Suppressor macrophage treated with lipopolysaccharide for 4 hours (primary cell): ENCODE measurements at regions not wholly inside any gene's neighbourhood (a gene's known extent, or its start where the extent isn't known, plus 50 kb on each side); places are given as distances from the start of the nearest gene placed in this dataset.

Experiments used
- DNase-seq: peaks from one replicate; pipeline ENCODE4 v3.0.0-alpha.2; 2020

DNA sequence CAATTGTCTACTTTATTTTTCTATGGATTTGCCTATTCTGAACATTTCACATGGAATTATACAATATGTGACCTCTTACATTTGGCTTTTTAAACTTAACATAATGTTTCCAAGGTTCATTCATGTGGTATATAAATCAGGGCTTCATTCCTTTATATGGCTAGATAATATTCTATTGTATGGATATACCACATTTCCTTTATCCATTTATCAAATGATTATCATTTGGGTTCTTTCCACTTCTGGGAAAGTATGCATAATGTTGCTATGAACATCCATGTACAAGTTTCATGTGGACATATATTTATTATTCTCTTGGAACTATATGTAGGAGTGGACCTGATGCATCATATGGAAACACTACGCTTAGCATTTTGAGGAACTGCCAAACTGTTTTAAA, 99.7 kb upstream of the NCKAP5 start:
- DNase-seq: no peak

DNA sequence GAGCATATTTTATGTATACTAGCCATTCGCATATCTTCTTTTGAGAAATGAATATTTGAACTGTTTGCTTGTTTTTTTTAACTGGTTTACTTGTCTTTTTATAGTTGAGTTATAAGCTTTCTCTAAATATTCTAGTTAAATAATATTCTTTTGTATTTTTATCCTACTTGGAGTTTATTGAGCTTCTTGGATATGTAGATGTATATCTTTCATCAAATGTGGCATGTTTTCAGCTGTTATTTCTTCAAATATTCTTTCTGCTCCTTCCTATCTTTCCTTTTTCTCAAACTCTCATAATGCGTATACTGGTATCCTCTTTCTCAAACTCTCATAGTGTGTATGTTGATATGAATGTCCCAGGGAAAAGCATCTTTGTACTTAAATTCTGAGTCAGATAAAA, 100.3 kb upstream of the NCKAP5 start:
- no peak for DNase-seq

DNA sequence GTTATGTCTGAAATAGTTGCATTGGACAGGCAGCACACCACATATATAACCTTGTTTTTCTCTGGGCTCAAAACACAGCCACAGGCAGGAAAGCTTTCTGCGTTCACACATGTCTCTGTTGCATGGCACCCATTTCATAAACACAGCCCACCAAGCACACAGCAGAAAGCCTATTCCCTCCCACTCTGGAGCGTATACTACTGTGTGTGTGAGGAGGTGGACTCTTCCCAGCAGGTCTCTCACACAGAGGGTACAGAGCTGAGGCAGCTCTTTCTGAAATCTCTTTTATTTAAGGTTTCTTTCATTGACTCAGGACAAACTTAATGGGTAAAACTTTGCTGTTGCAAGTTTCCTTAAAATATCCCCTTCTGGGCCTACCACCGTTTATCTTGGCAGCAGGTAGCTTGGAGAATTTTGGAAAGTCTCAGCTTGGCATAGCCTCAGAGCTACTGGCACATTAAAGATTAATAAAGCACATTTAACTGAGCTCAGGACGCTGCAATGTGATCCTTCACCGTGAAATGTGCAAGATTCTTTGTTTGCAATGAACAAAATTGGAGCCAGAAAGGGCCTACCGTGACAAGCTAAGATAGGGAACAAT, 105.1 kb upstream of the NCKAP5 start:
- no peak for DNase-seq

DNA sequence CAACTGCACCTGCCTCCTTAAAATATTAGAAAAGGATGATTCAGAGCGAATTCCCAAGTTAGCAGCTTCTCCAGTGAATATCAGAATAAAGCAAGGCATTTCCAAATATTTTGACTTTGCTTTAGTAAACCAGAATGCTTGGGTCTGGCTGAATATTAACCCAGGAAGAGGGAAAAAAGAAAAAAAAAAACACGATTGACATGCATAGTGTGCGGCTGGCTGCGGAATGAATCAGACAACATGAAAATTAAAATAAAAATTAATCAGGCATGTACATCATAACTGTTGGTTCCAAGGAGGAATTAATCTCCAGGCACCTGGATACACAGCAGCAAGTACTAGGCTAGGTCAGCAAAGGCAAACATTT, 105.8 kb upstream of the NCKAP5 start:
- DNase-seq: no peak

DNA sequence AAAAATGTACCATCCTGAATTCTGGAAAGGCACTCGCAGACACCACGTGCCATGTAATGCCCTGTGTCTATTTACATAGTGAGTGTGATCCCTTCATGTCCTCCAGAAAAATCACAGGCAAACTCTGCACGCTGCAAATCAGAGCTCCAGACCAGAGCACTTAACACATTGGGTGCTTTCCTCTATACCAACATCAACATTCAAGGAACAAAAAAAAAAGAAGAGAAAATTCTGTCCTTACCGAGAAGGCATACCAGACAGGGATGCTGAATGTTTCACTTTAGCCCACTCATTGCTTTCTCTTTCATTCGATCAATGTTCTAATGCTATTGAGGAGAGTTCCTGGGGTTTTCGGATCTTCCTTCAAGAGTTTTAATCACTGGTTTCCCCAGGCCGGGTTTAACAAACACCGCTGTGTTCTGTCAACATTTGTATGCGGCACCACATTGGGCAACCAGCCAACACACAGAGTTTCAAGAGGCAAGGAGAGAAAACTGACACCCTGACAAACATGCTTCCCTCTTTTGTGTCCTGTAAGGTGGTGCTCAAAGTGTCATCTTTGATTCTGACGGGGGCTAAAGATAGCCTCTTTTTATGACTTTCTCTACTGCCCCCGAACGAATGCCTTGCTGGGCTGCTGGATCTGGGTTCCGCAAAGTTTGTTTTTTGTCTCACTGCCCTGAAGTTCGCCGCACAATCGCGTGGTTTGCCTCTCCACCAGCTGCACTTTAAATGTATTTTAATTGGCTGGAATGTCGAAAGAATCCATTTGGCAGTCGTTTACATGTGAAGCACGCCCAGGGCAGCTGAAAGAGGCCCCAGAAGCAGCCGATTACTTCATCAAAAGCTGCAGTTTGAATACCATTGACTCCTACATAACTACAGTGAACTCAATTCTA, 106.4 kb upstream of the NCKAP5 start:
- DNase-seq: no peak

DNA sequence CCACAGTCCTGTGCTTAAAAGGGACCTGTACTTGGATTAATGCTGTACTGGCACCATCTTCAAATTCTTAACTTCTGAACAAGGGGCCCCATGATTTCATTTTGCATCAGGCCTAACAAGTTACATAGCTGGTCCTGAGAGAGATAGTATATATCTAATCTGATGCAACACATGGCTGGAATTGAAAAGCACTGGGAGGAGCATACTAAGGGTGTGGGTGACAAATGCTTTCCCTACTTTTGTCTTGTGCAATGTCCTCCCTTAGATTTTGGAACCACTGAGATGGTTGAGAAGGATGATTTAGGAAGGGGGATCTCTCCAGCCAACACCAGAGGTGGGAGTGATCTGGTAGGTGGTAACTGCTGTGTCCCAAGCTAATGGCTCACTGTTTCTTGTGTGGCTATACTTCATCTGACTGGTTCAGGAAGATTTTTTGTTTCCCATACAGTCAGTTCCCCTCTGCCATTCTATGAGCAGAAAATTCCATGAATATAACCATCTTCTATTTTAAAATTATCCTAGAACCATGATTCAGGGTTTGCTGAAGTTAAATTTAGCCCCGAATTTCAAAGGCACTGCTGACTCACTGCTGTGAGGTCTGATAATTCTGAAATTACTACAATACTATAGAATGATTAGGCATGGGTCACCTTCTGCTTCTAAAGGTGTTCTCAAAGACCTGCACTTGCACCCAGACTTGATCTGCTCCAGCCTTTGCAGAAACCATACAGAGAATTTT, 108.3 kb upstream of the NCKAP5 start:
- DNase-seq: no peak

DNA sequence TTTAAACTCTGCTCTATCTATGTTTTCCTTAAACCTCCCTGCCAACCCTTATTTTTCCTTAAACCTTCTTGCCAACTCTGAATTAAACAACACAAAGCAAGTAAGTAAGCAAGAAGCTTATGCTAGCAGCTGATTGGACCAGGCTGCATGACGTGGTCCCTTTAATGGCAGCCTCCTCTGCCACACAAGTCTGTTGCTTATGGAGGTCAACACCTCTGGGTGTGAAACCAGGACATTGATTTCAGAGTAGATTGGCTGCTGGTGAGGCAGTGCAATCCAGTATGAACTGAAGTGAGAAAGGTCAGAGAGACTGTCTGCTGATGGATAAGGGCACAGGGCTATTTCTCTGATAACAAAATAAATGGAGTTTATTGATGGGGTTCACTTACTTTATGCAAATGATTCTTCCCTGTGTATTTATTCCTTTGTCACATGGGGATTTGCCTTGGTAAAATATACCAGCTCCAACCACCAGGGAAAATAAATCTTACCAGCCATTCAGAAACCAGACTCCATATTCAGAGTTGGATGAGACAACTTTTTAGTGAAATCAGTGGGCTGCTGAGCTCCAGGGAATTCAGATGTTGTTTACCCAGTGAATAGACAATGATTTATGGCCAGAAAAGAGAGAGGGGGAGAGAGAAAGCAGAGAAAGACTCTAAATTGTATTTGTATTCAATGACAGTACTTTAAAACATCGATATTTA, 112.2 kb upstream of the NCKAP5 start:
- no peak for DNase-seq

DNA sequence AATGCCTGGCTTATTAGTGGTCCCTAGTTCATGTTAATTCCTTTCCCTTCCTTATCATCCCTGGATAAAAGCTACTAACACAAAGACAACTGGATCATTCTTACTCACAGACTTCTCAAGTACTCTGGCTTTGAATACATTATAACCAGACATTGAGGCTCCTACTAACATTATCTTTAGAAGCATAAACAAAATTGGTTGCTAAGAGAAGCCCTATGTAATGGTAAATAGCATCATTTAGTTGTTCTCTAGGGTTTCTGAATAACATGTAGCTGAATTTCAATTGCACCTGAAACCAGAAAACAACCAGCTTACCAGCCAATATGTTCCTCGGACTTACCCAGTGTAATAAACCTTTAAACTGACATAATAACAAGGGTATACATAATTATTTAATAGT, 114.1 kb upstream of the NCKAP5 start:
- DNase-seq: no peak

DNA sequence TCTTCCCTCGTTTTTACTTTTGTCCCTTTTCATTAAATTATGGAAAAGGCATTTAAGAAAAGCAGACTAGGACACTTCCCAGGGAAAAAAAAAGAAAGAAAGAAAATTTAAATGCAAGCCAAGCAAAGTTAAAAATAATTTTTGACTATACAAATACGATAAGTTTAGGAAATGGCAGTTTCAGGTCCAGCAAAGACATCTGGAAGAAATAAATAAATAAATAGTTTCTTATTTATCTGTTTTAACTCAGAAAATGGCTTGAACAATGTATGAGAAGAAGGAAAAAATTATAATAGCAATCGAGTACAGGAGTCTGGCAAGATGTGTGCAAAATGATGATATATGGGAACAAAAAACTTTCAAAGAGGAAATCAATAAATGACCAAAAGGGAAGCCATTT, 114.6 kb upstream of the NCKAP5 start:
- DNase-seq: no peak

DNA sequence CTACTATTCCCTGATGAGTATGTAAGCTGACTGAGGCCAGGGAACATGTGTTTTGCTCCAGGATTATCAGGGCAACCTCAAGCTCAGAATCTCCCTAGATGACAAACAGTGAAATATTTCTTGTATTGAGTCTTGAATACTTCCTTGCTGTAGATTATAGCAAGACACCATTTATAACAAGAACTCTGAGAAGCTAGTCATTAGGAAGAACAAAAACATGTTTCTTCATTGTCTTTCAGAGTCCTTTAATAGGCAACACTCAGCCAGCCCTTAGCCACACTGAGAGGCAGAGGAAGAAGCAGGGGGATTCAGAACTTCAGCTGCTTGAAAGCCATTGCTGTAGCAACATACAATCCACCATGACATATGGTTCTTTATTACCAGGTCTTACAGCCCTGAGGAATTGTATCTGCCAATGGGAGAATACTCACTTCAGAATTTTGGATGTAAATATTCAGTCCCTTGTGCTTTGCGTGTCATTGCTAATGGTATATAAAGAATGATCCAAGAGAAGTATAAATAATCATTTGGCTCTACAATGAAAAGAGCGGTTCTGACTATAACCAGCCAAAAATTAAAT, 117.5 kb upstream of the NCKAP5 start:
- no peak for DNase-seq

DNA sequence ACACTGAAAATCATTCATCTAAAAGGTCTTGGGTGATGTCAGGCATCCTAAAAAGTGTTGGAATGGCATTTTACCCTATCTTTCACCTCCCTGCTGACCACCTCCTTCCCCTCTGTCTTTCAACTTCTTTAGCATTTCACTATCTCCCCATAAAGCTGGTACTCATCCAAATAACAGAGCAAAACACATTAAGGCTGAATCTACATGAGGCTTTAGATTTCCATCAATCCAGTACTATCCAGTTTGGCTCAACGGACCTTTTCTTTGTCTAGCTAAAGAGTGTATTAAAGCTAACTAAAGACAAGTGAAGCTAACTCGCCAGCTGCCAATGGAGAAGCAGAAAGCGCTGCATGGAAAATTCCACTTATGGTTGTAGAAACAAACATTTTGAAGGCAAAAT, 122.5 kb upstream of the NCKAP5 start:
- no peak for DNase-seq

DNA sequence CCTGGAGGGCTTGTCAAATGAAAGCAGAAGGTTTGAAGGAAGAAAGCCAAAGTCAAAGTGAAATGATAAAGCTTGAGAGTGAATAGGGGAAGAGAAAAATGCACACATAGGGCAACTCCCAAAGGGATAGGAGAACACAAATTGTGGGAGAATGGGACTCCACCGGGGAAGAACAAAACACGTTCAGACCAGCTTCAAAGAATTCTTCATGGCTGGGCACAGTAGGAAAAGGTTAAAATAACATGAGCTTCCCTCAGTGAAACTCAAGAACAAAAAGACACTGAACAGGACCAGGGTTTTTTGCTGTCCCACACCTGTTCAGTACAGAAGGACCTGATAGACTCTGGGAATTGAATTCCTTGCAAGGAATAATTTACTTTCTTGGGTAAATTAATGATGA, 123.1 kb upstream of the NCKAP5 start:
- no peak for DNase-seq

DNA sequence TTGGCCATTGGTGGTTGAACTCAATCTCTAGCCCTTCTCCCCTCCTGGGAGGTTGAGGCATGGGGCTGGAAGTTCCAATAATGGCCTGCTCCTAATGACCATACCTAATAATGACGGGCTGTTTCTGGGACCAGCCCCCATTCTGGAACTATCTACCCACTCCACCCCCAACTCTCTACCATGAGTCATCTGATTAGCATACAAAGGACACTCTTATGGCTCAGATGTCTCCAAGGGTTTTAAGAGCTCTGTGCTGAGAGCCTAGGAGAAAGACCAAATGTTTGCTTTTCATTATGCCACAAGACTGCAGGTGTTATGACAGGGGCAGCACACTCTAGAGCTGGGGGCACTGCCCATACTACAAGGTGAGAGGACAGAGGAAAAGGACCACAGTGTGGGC, 137.0 kb upstream of the NCKAP5 start:
- DNase-seq: no peak

DNA sequence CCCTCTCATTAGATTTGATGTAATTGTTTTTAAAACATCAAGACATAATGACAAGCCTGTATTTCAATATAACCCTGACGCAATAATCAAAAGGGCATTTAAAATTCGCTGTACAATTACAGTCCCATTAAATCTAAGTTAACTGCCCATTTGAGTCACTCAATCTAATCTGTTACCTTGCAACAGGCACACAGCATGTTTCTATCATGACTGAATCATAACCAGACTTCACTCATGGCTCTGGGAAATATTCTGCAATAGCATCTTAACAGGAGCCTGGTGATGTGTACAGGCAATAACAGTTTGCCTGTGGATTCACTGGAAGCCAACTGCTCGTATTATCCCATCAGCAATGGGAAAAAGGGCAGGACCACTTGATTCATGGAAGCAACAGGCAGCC, 142.3 kb upstream of the NCKAP5 start:
- no peak for DNase-seq

DNA sequence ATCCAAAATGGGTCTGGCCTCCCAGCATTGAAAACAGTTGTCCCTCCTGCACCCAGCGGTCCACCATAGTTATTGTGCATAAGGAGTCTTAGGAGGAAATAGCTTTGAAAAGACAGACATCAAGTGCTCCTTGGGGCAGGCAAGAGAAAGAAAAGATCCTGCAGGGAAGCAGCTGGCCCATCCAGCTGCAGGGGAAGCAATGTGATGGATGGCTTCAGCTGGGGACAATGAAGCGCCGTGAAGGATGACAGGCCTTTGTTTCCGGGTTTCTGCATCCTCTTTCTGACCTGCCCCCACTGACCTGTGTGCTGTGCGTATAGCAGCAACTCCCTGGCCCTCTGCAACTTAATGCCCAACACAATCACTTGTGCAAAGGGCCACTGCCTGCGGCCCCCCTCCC, 142.9 kb upstream of the NCKAP5 start:
- DNase-seq: no peak

DNA sequence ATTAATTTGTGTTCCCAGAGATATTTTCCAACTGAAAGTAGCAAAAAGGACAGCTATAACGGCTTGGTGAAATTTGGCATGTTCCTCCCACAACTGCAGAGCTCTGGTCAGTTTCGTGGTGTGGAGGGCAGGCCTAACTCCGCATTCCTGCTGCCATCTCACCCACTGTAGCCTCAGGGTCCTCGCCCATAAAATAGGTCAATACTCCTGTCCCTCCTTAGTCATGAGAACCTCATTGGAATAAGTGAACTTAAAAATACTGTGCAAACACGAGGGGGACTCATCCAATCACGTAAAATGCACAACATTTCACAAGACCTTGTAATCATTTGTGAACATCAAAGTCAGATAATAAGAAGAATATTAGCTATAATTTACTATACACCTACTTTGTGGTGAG, 143.5 kb upstream of the NCKAP5 start:
- DNase-seq: no peak

DNA sequence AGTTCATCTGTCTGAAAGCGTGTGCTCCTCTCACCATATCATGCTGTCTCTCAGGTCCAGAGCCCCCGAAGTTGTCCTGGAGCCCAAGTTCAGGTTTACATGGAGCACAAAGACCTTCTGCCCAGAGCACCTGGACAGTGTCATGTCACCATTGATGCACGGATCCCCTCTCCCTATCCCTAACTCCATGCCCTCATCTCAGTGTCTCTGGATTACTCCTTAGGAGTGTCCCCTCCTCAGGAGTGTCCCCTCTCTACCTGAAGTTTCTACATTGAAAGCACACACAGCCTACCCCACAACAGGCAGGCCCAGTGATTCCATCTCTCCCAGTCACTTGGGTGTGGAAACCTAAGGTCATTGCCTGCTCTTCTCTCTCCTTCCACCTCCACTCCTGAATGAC, 144.1 kb upstream of the NCKAP5 start:
- DNase-seq: no peak

DNA sequence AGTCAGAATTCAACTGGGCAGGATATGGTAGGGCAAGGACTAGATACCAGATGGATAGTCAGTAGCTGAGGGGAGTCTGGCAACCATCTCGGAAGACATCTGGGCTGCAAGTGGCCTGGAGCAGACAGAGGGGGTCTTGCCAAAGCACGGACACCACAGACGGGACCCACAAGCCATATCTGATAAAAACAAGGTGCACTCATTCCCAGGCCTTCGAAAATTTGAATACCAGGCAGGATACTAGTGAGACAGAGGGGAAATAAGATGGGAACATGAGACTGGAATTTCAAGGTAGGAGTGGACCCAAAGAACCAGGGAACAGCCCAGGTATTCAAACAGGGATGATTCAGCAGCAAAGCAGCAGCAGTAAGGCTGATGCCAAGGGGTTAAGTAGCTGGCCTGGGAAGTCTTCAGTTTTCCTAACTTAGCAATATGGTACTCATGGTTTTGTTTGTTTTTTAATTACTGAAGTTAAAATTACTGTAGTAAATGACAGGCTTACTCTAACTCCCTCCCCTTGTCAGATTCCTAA, 144.9 kb upstream of the NCKAP5 start:
- no peak for DNase-seq

DNA sequence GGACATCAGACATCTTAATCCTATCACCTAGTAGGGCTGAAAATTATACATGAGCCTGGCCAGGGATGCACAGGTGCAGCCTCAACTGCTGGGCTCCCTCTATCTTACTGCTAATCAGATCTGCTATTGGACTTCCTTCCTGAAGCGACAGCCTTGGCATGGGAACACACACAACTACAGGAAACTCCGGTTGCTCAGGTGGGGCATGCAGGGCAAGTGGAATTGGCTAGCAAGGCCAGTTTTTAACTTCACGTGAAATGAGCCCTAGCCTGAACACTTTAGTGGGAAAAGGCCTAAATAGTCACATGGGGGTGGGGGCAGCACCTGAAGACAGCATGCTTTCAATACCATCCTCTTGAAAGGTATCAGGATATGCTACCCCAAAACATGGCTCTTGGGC, 147.9 kb upstream of the NCKAP5 start:
- DNase-seq: no peak

DNA sequence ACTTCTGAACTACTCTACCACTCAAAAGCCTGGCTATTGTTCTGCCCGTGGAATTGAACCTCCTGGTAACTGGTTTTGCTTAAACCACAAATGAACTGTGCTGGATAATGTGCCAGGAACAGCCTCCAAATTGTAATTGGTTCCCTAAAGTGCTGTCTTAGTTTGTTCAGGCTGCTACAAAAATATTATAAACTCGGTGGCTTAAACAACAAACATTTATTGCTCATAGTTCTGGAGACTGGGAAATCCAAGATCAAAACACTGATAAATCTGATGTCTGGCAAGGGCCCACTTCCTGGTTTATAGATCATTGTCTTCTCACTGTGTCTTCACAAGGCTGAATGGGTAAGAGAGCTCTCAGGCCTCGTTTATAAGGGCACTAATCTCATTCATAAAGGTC, 149.2 kb upstream of the NCKAP5 start:
- no peak for DNase-seq

DNA sequence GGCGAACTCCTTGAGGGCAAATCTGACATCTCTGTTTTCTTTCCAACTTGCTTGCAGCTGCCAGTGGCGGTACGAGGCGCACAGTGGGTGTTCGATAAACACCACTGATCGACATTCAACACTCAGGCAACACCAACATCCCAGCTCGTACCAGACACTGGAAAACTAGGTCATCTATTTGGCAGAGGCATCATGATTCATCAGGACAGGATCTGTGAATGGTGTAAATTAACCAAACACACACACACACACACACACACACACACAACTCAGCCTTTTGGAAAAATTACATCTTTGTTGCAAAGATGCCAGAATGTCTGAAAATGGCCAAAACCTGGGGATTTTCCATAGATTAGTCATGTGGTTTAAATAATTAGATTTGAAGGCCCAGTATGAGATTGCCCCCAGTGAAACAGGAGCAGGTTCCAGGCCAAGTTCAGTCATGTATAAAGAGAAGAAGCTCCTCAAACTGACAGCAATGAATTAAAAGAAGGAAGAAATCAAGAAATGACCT, 150.5 kb upstream of the NCKAP5 start:
- DNase-seq: no peak

DNA sequence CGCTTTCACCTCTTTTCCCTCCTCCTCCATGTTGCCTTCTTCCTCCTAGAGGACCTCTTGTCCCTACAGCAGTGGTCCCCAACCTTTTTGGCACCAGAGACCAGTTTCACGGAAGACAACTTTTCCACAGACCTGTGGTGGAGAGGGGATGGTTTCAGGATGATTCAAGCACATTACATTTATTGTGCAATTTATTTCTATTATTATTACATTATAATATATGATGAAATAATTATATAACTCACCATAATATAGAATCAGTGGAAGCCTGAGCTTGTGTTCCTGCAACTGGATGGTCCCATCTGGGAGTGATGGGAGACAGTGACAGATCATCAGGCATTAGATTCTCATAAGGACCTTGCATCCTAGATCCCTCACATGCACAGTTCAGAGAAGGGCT, 152.2 kb upstream of the NCKAP5 start:
- DNase-seq: no peak

DNA sequence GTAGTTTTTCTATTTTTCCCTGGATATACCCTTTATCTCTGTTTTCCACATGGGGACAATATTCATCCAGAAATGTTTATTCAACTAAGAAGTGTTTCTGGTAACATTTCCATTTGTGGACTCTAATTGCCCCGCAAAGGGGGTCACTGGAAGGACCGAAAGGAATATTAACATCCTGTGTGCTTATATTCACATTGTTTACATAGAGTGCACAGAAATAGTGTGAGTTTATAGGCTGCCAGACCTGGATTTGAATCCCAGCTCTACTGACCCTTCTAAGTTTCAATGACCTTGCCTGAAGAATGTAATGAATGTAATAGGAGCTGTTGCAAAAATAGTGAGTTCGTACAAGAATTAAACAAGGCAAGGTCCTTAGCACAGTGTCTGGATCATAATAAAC, 152.9 kb upstream of the NCKAP5 start:
- no peak for DNase-seq
